ENCODE measurements at regions not wholly inside any gene's neighbourhood (a gene's known extent, or its start where the extent isn't known, plus 50 kb on each side); places are given as distances from the start of the nearest gene placed in this dataset.

DNA sequence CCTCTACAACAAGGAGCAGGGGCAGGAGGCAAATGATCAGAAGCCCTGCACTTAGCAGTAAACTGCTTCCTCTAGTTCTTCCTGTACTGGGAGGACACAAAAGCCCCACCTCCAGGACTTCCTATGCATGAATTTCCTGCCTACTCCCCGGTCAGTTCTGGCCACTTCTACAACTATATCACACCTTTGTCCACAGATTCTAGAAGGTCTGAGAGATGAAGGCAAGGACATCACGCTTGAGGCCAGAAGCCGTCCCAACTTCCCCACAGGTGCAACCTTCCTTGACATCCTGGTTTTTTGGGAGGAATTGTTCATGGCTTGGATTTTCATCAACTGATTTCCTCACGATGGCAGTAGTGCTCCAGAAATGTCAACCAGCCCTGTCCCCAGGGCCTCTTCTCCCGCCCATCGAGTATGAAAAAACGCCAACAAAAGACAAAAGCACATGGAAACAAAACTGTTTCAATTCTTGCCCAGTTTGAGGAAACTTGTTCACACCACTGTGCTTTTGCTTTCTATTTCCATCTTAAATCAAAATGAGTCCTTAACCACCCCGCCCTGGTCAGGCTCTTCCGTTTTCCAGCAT is 206.5 kb upstream of the STK26 start:
- H3K9me3 ChIP-seq, result no peaks in the 10 kb centered on the region
- peak overlapping the region; percentile 60 for H3K4me3 ChIP-seq
- 40 to 64% (median 61%) methylated on average over 9 of the region's 9 CpGs for WGBS, 3 donors
- H3K36me3 ChIP-seq (ENCODE audit: insufficient read depth in 1 of 2, low read depth in 1 of 2), result no peaks in the 10 kb centered on the region
- H3K27me3 ChIP-seq (ENCODE audit: insufficient read depth in 3 of 3, low read length in 2 of 3), result no peaks in the 10 kb centered on the region
- DNase-seq (peak; percentile 51 to 65), ATAC-seq (peak; percentile 74 to 81 (median 78))
- intact Hi-C loops (cut with DNase I), result no loop called here
- no peaks in the 10 kb centered on the region for H3K4me1 ChIP-seq
- peak overlapping the region; percentile 69 for H3K27ac ChIP-seq
- TF ChIP-seq, protein P1, sequence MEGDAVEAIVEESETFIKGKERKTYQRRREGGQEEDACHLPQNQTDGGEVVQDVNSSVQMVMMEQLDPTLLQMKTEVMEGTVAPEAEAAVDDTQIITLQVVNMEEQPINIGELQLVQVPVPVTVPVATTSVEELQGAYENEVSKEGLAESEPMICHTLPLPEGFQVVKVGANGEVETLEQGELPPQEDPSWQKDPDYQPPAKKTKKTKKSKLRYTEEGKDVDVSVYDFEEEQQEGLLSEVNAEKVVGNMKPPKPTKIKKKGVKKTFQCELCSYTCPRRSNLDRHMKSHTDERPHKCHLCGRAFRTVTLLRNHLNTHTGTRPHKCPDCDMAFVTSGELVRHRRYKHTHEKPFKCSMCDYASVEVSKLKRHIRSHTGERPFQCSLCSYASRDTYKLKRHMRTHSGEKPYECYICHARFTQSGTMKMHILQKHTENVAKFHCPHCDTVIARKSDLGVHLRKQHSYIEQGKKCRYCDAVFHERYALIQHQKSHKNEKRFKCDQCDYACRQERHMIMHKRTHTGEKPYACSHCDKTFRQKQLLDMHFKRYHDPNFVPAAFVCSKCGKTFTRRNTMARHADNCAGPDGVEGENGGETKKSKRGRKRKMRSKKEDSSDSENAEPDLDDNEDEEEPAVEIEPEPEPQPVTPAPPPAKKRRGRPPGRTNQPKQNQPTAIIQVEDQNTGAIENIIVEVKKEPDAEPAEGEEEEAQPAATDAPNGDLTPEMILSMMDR (IDR thresholded peaks at IDR 0.05), result peak; percentile 64

DNA sequence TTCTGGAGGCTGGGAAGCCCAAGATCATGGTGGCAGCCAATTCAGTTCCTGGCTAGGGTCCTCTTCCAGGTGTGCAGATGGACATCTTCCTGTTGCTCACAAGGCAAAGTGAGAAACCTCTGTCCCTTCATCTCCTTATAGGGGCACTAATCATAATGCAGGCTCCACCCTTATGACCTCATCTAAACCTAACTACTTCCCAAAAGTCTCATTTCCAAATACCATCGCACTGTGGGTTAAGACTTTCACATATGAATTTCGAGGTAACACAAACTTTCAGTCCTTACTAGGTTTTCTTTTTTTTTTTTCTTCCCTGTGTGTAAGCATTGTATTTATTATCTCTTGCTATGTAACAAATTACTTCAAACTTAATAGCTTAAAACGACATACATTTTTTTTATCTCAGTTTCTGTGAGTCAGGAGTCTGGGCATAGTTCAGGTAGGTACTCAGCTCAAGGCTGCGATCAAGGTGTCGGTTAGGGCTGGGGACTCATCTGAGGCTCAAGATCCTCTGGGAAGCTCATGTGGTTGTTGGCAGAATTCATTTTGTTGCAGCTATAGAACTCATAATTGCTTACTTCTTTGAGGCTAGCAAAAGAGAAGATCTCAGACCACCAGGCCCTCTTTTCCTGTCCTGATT is 204.7 kb upstream of the STK26 start:
- ATAC-seq (no peak), DNase-seq (no peak)
- Histone ChIP-seq H3K9me3 (no peaks in the 10 kb centered on the region), H3K27me3 (ENCODE audit: insufficient read depth in 3 of 3, low read length in 2 of 3) (no peaks in the 10 kb centered on the region), H3K4me1 (no peaks in the 10 kb centered on the region), H3K27ac (no peak overlapping the region), H3K36me3 (ENCODE audit: insufficient read depth in 1 of 2, low read depth in 1 of 2) (no peaks in the 10 kb centered on the region), H3K4me3 (no peak overlapping the region)
- intact Hi-C loops (cut with DNase I), result no loop called here
- TF ChIP-seq, protein P1 (IDR thresholded peaks at IDR 0.05), result no peak
- WGBS, 3 donors, result 81 to 90% (median 82%) methylated on average over 5 of the region's 5 CpGs

GRCh38 chrX:131821945-131822622 is 201.0 kb upstream of the STK26 start:
- Histone ChIP-seq H3K9me3 (no peaks in the 10 kb centered on the region), H3K4me1 (no peaks in the 10 kb centered on the region), H3K27me3 (ENCODE audit: insufficient read depth in 3 of 3, low read length in 2 of 3) (no peaks in the 10 kb centered on the region), H3K36me3 (ENCODE audit: insufficient read depth in 1 of 2, low read depth in 1 of 2) (no peaks in the 10 kb centered on the region), H3K4me3 (peak overlapping the region; percentile 69), H3K27ac (peak overlapping the region; percentile 90)
- intact Hi-C loops (cut with DNase I), result no loop called here
- peak; percentile 93 to 95 (median 94) for ATAC-seq
- TF ChIP-seq, protein P1 (IDR thresholded peaks at IDR 0.05), result peak; percentile 57
- WGBS, 3 donors, result 37 to 79% (median 79%) methylated on average over 22 of the region's 22 CpGs
- peak; percentile 59 to 80 for DNase-seq

GRCh38 chrX:131826572-131826971 is 196.5 kb upstream of the STK26 start:
- DNase-seq, result no peak
- ATAC-seq, result no peak
- H3K9me3 ChIP-seq, result no peaks in the 10 kb centered on the region
- H3K27me3 ChIP-seq (ENCODE audit: insufficient read depth in 3 of 3, low read length in 2 of 3), result no peaks in the 10 kb centered on the region
- no peak overlapping the region for H3K4me3 ChIP-seq
- no peak overlapping the region for H3K27ac ChIP-seq
- intact Hi-C loops (cut with DNase I), result no loop called here
- H3K4me1 ChIP-seq, result no peaks in the 10 kb centered on the region
- TF ChIP-seq, protein P1 (IDR thresholded peaks at IDR 0.05), result no peak
- no peaks in the 10 kb centered on the region for H3K36me3 ChIP-seq (ENCODE audit: insufficient read depth in 1 of 2, low read depth in 1 of 2)
